GM19240 (cell line): ENCODE measurements at regions not wholly inside any gene's neighbourhood (a gene's known extent, or its start where the extent isn't known, plus 50 kb on each side); places are given as distances from the start of the nearest gene placed in this dataset.

ENCODE experiments used
- DNase-seq: peaks from one replicate; pipeline ENCODE4 v3.0.0; 2011; ENCODE audit warnings: low spot score; ENCODE audit not compliant: insufficient read length

- DNase-seq = no peak
These were observed 556.6 kb downstream of the BCL11A start for GRCh38 chr2:59996855-59997254.

DNA sequence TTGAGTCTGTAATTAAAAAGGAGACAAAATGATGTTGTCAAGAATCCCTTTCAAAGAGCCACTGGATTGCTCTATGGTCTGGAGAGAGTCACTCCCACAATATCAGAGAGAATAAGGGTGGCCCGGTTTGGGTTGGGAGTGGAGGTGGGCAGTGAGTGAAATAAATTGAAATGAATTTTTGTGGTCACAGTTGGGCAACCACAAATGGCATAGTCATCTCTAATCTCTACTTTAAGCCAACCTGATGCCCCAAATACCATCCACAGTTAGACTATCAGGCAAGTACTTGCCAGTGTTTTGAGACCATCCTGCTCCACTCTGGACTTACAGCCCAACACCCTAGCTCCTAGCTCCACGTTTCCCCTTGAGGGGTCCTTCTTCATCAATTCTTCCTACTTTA, 559.7 kb downstream of the BCL11A start:
- no peak for DNase-seq

DNA sequence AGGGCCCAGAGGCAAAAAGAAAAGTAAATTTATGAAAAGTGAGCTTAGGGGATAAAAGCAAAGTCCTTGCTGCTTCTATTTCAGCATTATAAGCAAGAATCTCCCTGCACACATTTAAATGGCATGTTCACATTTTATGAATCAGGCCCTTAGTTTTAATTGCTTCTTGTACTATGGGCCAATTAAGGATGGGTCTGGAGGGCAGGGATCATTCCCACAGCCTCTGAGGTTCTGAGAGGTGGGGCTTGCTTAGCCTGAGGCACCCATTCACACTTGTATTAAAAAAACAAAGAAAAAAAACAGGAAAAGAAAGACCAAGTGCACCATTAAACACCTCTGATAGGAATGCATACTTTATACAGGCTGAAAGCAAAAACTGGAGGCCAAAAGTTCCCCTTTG, 565.1 kb downstream of the BCL11A start:
- no peak for DNase-seq

DNA sequence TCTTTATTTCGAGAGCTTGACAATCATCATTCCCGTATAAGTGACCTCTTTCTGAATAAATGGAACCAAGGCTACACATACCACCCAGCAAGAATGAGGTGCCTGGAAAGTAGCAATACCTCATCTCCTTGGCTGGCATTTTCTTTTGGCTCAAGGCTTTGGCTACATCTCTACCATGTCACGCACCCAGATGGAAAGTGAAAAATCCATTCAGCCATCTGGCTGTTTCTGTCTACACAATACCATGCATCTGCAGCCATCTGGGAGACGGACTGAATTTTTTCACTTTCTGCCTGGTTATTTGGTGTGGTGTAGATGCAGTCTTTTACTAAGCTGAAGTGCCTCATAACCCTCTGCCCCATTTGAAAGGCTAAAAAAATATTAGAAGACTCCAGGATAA, 566.9 kb downstream of the BCL11A start:
- DNase-seq = no peak

DNA sequence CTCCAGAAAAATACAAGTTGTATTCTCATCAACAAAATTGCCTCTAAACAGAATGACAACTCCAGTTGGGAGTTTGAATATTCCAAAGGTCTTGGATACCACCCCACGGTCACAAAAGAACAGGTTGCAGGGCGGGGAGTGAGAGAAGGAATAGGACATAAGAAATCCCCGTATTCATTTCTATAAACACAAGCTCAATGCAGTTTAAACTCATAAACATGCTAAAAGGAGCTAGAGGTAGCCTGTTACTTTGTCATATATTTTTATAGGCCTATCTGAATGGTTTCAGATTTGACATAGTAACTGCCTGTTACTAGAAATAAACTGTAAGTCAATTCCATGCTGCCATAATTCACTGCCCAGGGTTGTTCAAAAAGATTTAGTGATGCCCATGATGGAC, 567.5 kb downstream of the BCL11A start:
- no peak for DNase-seq

DNA sequence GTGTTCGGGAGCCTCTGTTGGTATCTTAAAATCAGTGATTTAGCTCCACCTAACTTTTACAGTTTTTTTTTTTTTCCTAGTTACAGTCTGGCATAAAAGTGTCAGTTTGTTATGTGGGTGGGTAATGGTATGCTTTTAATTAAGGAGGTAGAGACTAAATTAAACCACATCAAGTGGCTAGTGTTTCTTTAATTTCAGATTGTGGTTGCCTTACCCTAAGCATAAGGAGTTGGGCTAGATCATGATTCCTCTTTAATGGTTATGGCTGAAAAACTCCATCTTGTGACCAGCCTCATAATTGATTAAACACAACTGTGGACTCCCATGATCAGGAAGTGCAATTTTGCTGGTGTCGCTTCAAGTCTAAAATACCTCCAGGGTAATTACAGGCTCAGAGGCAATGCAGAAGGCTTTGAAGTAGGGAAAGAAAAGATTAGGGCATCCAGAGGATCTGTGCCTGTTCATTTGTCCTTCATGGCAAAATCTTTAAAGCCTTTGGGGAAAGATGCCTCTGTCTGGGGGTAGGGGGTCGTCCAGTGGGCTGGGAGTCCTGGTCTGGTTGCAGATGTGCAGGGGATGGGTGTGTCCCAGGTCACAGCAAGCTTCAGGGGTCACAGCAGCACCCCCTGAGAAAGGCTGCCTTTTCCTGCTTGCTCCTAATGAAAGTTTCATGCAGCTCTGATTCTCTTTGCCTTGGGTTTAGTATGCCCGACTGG, 579.2 kb downstream of the BCL11A start:
- DNase-seq = no peak

DNA sequence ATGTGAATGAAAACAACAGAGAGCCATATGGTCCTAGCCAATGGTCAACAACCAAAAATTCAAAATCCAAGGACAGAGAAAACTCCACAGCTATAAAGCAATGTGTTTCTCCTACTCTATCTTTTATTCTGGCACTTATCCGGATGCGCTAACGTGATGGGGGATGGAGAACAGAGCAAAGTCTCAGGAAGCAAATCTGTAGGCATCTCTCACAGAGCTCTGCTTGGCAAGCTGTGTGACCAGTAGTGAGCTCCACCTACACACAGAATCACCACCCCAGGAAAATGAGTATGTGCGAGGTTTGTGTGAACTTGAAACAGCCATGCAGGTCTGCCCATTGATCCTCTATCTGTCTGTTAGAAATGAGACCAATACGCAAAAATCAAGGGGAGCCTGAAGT, 584.3 kb downstream of the BCL11A start:
- DNase-seq = no peak

DNA sequence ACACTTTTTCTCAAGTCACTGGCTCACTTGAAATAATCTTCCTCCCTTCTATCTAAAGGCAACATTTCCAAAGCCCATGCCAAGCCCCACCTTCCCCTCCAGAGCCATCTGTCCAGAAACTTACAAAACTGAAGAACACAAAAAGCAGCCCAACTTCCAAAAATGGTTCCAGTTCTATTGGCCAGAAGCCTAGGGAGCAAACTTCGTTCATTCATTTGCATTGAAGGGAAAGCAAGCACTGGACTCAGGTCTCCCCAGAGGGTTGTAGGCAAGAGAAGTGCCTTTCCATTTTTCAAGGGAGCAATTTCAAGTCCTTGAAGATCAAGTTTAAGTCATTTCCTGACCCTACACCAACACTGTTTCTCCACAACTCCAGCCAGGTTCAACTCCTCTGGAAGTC, 585.0 kb downstream of the BCL11A start:
- no peak for DNase-seq

DNA sequence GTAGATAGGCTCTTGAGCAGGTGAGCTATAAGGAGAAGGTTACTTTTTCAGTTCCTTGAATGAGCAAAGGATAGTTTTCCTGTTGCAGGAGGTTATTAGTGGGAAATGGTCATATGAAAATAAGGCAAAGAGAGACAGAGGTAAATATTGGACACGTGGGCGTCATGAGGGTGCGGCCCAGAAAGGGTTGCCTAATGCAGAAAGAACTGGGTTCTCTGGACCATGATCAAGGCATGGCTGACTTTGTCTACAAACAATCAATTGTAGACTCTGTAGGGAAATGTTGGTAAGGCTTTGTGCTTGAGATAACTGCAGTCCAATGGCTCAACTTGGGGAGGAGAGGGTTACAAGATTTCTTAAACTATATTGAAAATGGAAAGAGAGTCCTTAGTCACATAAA, 585.8 kb downstream of the BCL11A start:
- no peak for DNase-seq

DNA sequence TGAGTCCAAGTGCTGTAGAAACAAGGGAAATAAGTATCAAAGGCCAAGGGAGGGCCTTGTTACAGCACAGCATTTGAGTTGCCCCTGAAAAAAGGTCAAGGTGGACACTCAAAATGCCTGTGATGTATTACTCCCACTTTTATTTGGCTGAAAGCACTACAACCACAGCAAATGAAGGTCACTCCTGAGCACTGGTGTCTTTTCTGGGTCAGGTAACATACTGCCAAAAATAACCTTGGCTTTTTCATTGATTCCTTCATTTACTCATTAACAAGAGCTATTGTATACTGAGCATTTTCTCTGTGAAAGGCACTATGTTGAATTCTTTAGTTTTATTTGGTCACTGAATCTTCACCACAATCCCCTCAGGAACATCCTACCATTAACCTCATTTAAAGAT, 590.3 kb downstream of the BCL11A start:
- DNase-seq = no peak

DNA sequence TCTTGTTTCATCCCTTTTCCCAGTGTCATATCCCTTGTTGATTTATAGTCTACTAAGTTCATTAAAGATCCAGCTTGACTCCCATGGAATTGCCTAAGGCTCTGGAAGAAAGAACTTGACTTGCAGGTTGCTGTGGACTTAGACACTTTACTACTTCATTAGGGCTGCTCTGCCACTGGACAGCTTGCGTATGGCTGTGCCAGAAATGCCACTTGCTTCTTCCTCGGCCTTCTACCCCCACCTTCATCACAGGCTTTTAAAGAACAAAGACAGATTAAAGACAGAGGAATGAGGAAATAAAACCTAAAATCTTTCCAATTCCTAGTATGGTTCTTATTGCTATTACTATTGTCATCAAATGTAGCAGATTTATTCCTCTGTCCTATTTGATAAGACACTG, 591.7 kb downstream of the BCL11A start:
- no peak for DNase-seq

DNA sequence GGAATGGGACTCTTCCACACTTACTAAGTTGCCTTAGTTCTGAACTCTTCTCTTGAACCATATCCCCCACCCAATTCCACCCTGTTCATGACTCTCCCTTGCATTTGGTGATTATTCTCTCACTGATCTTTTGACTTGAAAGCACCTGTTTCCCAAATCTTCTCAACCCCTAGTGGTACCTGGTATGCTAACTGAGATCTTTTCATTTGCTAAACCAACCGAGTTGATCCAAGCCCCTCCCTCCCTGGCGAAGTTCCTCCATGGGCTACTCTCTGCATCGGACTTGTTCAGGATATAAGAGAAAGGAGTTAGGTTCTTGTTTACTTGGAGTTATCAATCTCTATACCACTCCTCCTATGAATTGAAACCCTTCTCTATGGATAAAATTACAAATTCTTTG, 593.5 kb downstream of the BCL11A start:
- no peak for DNase-seq

GRCh38 chr2:59957504-59957903, 596.0 kb downstream of the BCL11A start:
- no peak for DNase-seq

GRCh38 chr2:59956981-59957380, 596.5 kb downstream of the BCL11A start:
- DNase-seq = no peak

DNA sequence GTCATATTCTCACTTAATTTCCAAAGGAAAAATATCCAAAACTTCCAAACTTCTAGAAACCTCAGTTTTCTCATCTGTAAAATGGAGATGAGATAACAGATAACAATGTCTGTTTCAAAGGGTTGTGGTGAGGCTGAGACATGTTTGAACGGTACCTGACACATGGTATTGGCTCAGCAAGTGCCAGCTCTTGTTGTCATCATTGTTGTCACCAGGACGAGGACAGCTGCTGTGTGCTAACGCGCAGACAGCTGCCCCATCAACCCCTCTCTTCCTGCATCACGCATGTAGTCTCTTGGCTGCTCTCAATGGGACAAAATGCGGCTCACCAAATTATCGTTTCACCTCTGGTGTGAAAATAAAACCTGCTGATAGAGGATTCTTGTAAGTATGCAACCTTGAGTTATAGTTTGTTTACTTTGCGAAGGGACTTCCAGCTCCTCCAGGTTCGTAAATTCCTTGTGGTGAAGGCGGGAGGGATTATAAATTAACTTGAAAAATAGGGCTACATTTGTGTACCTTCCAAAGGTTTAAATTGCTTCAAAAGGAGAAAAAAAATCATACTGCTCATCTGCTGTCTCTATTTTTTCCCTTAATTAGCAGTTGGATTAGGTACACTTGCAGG, 605.4 kb downstream of the BCL11A start:
- no peak for DNase-seq

DNA sequence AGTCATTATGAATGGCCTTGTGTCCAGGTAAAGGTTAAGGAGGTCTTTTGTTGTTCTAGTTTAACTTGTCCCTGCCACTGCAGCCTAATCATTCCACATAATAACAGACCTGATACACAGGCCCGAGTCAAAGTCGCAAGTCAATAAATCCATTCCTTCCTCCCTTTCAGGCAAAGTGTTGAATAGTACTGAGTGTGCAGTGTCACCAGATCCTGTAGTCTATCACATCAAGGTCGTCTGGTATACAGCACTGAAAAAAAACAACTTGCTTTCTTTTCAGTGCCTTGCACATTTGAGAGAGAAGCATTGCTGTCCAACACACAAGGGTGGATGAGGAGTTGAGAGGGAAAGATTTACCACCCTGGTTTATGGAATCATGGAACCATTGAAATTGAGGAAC, 606.2 kb downstream of the BCL11A start:
- DNase-seq = no peak

GRCh38 chr2:59939236-59939635, 614.2 kb downstream of the BCL11A start:
- no peak for DNase-seq

DNA sequence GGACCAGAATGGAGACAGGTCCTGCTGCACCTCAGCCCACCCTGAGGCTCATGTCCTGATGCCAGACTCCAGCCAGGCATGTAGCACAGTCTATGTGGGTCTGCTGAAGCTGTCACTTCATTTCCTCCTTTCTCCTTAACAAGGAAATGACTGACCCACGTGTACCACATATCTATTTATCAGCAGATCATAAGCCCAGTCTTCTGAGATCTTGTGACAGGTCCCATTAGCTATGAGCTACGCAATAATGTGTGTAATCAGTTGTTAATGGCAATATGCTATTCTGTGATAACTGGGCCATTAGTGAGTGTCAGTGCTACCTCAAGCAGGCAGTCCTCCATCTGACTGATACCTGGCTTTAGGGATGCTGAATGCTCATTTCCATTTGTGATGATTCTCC, 615.3 kb downstream of the BCL11A start:
- DNase-seq = no peak

DNA sequence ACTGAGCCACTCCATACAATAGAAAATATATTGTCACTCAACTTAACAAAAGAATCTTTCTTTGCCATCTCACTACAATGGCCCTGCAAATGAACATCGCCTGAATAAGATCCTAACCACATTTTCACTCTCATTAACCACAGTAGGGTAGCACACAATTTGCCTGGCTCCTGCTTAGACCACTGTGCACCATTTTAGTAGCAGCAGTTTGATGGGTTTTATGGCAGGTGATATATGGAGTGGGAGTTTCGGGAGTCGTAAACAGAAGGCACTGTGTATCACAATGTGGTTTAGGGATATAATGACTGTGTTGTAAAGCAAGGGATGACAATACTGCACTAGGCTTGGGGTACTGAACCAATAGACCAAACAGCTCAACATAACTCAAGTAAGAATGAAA, 617.4 kb downstream of the BCL11A start:
- DNase-seq = no peak

DNA sequence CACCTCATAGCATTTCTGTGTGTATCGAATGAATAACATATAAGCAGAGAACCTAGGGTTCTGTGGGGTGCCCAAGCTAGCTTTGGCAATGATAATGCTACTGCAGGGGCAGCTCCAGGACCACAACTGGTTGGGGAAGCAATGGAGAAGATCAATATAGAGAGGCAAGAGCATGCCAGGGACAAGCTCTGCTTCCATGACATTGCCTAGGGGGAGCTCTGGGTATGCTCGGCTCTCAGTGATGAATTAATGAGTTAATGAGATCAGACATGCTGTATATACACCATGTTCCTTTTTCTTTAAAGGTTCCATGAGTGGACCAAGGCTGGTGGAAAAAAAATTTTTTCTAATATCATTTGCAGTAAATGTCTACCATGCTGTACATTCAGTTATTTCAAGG, 618.4 kb downstream of the BCL11A start:
- DNase-seq = no peak

DNA sequence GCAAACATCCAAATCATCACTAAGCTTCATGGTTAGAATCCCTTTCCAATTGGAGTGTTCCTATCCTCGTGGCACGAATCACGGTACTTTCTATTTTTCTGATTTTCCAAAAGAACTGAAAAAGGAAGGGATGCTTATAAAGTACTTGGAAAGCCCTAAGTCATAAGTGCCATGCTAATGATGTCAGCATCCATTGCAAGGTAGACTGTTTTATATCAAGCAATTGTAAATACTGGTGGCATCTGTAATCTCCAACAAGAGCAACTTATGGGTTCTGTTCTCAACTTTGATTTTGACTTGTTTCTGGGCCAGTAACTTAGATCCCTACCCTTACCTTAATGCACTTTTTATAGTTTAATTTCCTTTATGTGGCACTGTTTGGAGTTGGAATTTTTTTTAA, 619.5 kb downstream of the BCL11A start:
- no peak for DNase-seq

DNA sequence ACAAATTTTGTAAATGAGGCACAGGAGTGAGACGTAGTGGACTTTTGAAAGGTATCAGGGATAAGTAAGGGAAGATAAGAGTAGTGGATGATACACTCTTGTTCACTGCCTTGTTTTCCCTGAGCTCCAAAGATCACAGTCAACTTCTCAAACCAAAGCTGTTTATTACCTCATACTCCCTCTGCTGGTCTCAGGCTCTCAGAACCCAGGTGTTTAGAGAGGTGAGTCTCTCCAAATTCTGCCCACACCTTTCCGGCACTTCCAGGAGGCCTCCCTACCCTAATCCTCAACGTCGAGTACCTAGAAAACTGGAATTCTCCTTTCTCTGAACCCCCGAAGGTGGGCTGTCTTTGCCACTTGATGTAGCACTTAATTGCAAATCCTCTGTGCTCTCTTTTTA, 621.1 kb downstream of the BCL11A start:
- DNase-seq = no peak

DNA sequence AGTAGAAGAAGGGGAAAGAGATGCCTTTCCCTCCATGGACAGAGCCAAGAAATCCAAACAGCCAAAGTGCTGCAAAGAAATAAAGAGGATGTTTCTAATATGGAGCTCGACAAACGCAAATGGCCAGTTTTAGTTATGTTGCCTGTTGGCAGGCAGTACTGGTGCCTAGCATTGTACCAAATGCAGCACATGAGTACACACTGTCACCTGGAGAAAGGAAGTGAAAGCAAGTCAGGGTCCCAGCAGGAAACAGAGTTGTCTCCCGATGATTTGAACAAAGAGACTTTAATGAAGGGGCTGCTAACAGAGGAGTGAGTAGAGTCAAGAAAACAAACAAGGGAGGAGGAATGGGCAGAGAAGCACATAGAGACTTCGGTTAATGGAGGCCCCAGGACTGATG, 623.0 kb downstream of the BCL11A start:
- no peak for DNase-seq

- DNase-seq = no peak
These were observed 626.7 kb downstream of the BCL11A start for GRCh38 chr2:59926731-59927130.
